ENCODE measurements at regions not wholly inside any gene's neighbourhood (a gene's known extent, or its start where the extent isn't known, plus 50 kb on each side); places are given as distances from the start of the nearest gene placed in this dataset.

DNA sequence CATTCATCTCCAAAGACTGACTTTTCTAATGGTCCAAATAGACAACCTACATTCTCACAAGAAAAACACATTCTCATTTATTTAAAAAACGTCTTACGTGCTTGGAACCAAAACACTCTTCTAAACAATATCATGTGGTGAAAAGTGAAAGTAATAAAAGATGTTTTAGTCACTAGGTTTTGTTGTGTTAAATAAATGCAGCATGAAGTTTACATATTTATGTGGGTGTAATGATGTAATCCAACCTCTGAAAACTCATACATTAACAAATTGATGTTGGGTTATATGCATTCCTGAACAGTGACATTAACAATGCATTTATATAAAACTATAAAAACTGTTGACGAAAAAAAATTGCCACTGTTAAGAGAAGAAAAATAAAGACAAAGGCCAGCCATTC, 55.1 kb upstream of the ACVR2A start:
- TF ChIP-seq EZH2 (IDR thresholded peaks at IDR 0.05; ENCODE audit: low read length, missing control alignments) = no peak
- TF ChIP-seq, protein P1, sequence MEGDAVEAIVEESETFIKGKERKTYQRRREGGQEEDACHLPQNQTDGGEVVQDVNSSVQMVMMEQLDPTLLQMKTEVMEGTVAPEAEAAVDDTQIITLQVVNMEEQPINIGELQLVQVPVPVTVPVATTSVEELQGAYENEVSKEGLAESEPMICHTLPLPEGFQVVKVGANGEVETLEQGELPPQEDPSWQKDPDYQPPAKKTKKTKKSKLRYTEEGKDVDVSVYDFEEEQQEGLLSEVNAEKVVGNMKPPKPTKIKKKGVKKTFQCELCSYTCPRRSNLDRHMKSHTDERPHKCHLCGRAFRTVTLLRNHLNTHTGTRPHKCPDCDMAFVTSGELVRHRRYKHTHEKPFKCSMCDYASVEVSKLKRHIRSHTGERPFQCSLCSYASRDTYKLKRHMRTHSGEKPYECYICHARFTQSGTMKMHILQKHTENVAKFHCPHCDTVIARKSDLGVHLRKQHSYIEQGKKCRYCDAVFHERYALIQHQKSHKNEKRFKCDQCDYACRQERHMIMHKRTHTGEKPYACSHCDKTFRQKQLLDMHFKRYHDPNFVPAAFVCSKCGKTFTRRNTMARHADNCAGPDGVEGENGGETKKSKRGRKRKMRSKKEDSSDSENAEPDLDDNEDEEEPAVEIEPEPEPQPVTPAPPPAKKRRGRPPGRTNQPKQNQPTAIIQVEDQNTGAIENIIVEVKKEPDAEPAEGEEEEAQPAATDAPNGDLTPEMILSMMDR (conservative IDR thresholded peaks at IDR 0.05 in 1 of 2, IDR thresholded peaks at IDR 0.05 in 1 of 2; ENCODE audit: low read depth in 1 of 2, low read length in 2 of 2) = no peak

Measured in fibroblast of lung (primary cell).